Endodermal cell (in vitro differentiated cells): ENCODE measurements at regions not wholly inside any gene's neighbourhood (a gene's known extent, or its start where the extent isn't known, plus 50 kb on each side); places are given as distances from the start of the nearest gene placed in this dataset.

Experiments used
- DNase-seq: peaks from one replicate; pipeline ENCODE4 v3.0.0-alpha.2; 2017
- H3K27ac ChIP-seq: 2 replicates; pipeline ENCODE4 v1.5.1; 2013; ENCODE audit warnings: mild to moderate bottlenecking, low read depth, low read length, moderate library complexity
- H3K27me3 ChIP-seq: 2 replicates; pipeline ENCODE4 v1.6.1; 2013; ENCODE audit warnings: mild to moderate bottlenecking, low read length, moderate library complexity; ENCODE audit not compliant: insufficient read depth, control insufficient read depth, poor library complexity, severe bottlenecking
- H3K36me3 ChIP-seq: 2 replicates; pipeline ENCODE4 v1.7.0; 2013; ENCODE audit warnings: mild to moderate bottlenecking, low read length, moderate library complexity; ENCODE audit not compliant: control insufficient read depth, insufficient read depth
- H3K4me1 ChIP-seq: one replicate; pipeline ENCODE4 v1.7.0; 2013; ENCODE audit warnings: low read length; ENCODE audit not compliant: control insufficient read depth, insufficient read depth
- H3K4me3 ChIP-seq: 2 replicates; pipeline ENCODE4 v1.5.1; 2013; ENCODE audit warnings: mild to moderate bottlenecking, low read length, moderate library complexity
- H3K9ac ChIP-seq: 2 replicates; pipeline ENCODE4 v1.6.1; 2013; ENCODE audit warnings: mild to moderate bottlenecking, low read length, moderate library complexity; ENCODE audit not compliant: poor library complexity, severe bottlenecking; ENCODE audit errors: extremely low read depth
- H3K9me3 ChIP-seq: 2 replicates; pipeline ENCODE4 v1.6.1; 2013; ENCODE audit warnings: mild to moderate bottlenecking, low read length, moderate library complexity; ENCODE audit not compliant: control insufficient read depth
- H3K27ac Mint-ChIP-seq: 2 replicates; pipeline ENCODE4 v1.8.0; 2020; ENCODE audit warnings: mixed read lengths
- H3K27me3 Mint-ChIP-seq: 2 replicates; pipeline ENCODE4 v1.8.0; 2021; ENCODE audit warnings: mild to moderate bottlenecking, mixed read lengths; ENCODE audit not compliant: insufficient read depth
- H3K36me3 Mint-ChIP-seq: 2 replicates; pipeline ENCODE4 v1.8.0; 2020; ENCODE audit warnings: low read depth, mixed read lengths
- H3K4me1 Mint-ChIP-seq: 2 replicates; pipeline ENCODE4 v1.8.0; 2020; ENCODE audit warnings: mixed read lengths
- H3K4me3 Mint-ChIP-seq: 2 replicates; pipeline ENCODE4 v1.8.0; 2020; ENCODE audit warnings: mild to moderate bottlenecking, moderate library complexity, mixed read lengths
- H3K9me3 Mint-ChIP-seq: 2 replicates; pipeline ENCODE4 v1.8.0; 2020; ENCODE audit warnings: mild to moderate bottlenecking, mixed read lengths
- WGBS, 2 experiments: methylation state at CpG; one replicate each; pipeline versions ENCODE4 v1.1.5 to v1.1.7; 2013; ENCODE audit warnings: missing lambda C conversion rate in 2 of 2, mixed read lengths in 1 of 2; ENCODE audit not compliant: insufficient coverage in 1 of 2, insufficient read length in 1 of 2; 5-methylcytosine and 5-hydroxymethylcytosine counted together
- TF ChIP-seq, protein P1 (sequence below): fragments of 200-600 bp; sonication (generic); conservative IDR thresholded peaks from 2 replicates; pipeline ENCODE4 v1.5.0; 2021; ENCODE audit warnings: antibody characterized with exemption, mild to moderate bottlenecking

GRCh38 chr6:155740781-155741399 is 285.3 kb upstream of the NOX3 start:
- H3K4me1 Mint-ChIP-seq: peaks cover 8% of the 10 kb centered on the region
- H3K9me3 Mint-ChIP-seq: no peaks in the 10 kb centered on the region

DNA sequence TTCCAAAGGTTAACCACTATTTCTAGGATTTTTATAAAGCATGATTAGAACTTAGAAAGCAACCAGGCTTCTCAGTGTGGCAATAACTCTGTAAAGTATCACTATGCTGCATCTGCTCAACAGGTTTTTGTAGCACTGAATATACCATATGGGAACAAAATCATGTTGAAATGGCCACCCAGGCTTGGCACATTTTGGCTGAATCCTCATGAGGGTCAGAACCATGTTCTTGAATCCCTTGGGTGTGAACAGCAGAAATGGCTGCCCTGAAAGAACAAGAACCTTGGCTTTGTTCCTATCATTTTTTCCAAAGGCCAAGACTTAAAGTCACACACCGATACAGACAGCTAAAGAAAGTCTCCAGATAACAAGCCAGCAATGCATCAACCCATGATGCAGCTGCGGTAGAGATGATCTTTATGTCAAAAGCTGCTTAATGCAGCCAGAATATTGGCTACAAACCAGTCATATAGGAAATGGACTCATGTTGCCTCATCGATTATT is 283.0 kb upstream of the NOX3 start:
- H3K36me3 ChIP-seq: no peaks in the 10 kb centered on the region
- no peak overlapping the region for H3K4me3 Mint-ChIP-seq
- H3K27ac Mint-ChIP-seq: no peak overlapping the region
- no peak overlapping the region for H3K27ac ChIP-seq
- H3K9me3 Mint-ChIP-seq: no peaks in the 10 kb centered on the region
- H3K4me1 Mint-ChIP-seq: peaks cover 3% of the 10 kb centered on the region
- 94 to 96% methylated on average over 3 of the region's 3 CpGs for WGBS, 2 experiments
- no peaks in the 10 kb centered on the region for H3K27me3 Mint-ChIP-seq
- TF ChIP-seq, protein P1, sequence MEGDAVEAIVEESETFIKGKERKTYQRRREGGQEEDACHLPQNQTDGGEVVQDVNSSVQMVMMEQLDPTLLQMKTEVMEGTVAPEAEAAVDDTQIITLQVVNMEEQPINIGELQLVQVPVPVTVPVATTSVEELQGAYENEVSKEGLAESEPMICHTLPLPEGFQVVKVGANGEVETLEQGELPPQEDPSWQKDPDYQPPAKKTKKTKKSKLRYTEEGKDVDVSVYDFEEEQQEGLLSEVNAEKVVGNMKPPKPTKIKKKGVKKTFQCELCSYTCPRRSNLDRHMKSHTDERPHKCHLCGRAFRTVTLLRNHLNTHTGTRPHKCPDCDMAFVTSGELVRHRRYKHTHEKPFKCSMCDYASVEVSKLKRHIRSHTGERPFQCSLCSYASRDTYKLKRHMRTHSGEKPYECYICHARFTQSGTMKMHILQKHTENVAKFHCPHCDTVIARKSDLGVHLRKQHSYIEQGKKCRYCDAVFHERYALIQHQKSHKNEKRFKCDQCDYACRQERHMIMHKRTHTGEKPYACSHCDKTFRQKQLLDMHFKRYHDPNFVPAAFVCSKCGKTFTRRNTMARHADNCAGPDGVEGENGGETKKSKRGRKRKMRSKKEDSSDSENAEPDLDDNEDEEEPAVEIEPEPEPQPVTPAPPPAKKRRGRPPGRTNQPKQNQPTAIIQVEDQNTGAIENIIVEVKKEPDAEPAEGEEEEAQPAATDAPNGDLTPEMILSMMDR: no peak
- no peaks in the 10 kb centered on the region for H3K4me1 ChIP-seq
- H3K9me3 ChIP-seq: no peaks in the 10 kb centered on the region
- H3K4me3 ChIP-seq: no peak overlapping the region
- H3K27me3 ChIP-seq: no peaks in the 10 kb centered on the region
- no peak overlapping the region for H3K9ac ChIP-seq
- no peaks in the 10 kb centered on the region for H3K36me3 Mint-ChIP-seq
- no peak for DNase-seq

More at GRCh38 chr6:155740781-155741399, 285.3 kb upstream of the NOX3 start:
- Mint-ChIP-seq H3K27ac (no peak overlapping the region), H3K4me3 (no peak overlapping the region), H3K36me3 (no peaks in the 10 kb centered on the region), H3K27me3 (no peaks in the 10 kb centered on the region)
- Histone ChIP-seq H3K4me1 (no peaks in the 10 kb centered on the region), H3K9me3 (no peaks in the 10 kb centered on the region), H3K4me3 (no peak overlapping the region), H3K9ac (no peak overlapping the region), H3K36me3 (no peaks in the 10 kb centered on the region), H3K27ac (no peak overlapping the region), H3K27me3 (no peaks in the 10 kb centered on the region)
- TF ChIP-seq, protein P1: no peak
- no peak for DNase-seq
- WGBS, 2 experiments: 100% methylated on average over 1 of the region's 1 CpG; no CpG with 5 or more reads in 1 of the 2 experiments

DNA sequence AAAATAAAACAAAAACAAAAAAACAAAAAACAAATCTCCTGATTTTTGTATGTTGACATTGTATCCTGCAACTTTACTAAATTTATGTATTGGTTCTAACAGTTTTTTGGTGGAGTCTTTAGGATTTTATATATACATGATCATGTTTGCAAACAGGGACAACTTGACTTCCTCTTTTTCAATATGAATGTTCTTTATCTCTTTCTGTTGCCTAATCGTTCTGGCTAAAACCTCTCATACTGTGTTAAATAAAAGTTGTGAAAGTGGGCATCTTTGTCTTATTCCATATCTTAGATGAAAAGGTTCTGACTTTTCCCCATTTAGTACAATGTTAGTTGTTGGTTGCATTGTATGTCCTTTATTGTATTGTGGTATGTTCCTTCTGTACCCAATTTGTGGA is 261.7 kb upstream of the NOX3 start:
- WGBS, 2 experiments: 100% methylated on average over 1 of the region's 1 CpG; no CpG with 5 or more reads in 1 of the 2 experiments
- Mint-ChIP-seq H3K9me3 (no peaks in the 10 kb centered on the region), H3K4me1 (no peaks in the 10 kb centered on the region), H3K27ac (no peak overlapping the region), H3K27me3 (no peaks in the 10 kb centered on the region), H3K36me3 (no peaks in the 10 kb centered on the region), H3K4me3 (no peak overlapping the region)
- no peak for DNase-seq
- no peaks in the 10 kb centered on the region for H3K9me3 ChIP-seq
- H3K36me3 ChIP-seq: no peaks in the 10 kb centered on the region
- TF ChIP-seq, protein P1: no peak
- H3K9ac ChIP-seq: no peak overlapping the region
- H3K27ac ChIP-seq: no peak overlapping the region
- H3K4me1 ChIP-seq: no peaks in the 10 kb centered on the region
- H3K27me3 ChIP-seq: no peaks in the 10 kb centered on the region
- no peak overlapping the region for H3K4me3 ChIP-seq
